ENCODE measurements at regions not wholly inside any gene's neighbourhood (a gene's known extent, or its start where the extent isn't known, plus 50 kb on each side); places are given as distances from the start of the nearest gene placed in this dataset.
"Not testable (repeated sequence)": the region's sequence is repeated elsewhere in the genome, so short reads cannot be mapped to it uniquely, and the experiment has no call there.

DNA sequence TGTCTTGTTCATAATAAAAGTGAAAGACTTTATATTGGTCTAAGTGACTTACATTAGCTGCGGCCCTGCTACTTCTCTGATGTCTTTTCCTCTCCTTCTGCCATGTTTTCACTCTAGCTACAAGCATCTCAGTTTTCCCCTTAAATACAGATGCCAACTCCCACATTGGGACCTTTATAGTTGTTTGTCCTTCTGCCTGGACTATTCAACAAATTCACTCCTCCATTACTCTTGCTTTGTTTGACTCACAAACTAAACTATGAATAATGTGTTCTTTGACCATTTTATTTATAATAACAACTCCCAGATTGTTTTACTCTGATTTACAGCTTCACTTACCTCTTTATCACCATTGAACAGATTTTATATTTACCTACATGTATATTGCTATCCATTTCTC lies 1369.9 kb downstream of the SI start:
- H3K27ac ChIP-seq, result 0 out of 2 replicates have a peak overlapping the region, but pooled peaks have one; percentile 11
- no peak for TF ChIP-seq CTCF (IDR thresholded peaks at IDR 0.05)
- TF ChIP-seq ZFX (IDR thresholded peaks at IDR 0.05; ENCODE audit: borderline replicate concordance), result no peak

DNA sequence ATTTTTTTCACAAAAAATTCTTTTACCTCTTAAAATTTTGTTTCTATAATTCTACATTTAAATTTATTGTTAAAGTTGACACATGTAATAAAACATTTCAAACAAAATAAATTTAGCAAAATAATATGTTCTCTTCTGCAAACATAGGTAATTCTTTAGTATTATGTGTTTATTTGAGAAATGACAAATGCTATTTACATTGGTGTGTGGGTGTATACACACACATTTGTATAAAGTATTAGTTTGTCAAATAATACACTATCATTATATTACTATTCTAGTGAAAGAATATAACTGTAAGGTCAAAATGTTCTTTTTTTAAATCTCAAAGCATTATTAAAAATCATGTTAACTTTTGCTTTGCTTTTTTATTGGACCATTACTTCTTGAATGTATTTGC lies 1370.6 kb downstream of the SI start:
- TF ChIP-seq CTCF (IDR thresholded peaks at IDR 0.05), result no peak
- TF ChIP-seq ZFX (IDR thresholded peaks at IDR 0.05; ENCODE audit: borderline replicate concordance), result no peak
- 0 out of 2 replicates have a peak overlapping the region, but pooled peaks have one; percentile 11 for H3K27ac ChIP-seq

GRCh38 chr3:163698221-163698620 lies 1380.1 kb downstream of the SI start:
- not testable (repeated sequence) for H3K27ac ChIP-seq

- TF ChIP-seq ZFX (IDR thresholded peaks at IDR 0.05; ENCODE audit: borderline replicate concordance) (no peak), CTCF (IDR thresholded peaks at IDR 0.05) (no peak)
- H3K27ac ChIP-seq, result no peak overlapping the region
These were observed 1385.8 kb downstream of the SI start for GRCh38 chr3:163692494-163692893.

GRCh38 chr3:163684651-163685050 lies 1393.6 kb downstream of the SI start:
- no peak for TF ChIP-seq CTCF (IDR thresholded peaks at IDR 0.05)
- no peak for TF ChIP-seq ZFX (IDR thresholded peaks at IDR 0.05; ENCODE audit: borderline replicate concordance)
- no peak overlapping the region for H3K27ac ChIP-seq

GRCh38 chr3:163672954-163673353 lies 1405.3 kb downstream of the SI start:
- no peak overlapping the region for H3K27ac ChIP-seq
- TF ChIP-seq CTCF (IDR thresholded peaks at IDR 0.05) (no peak), ZFX (IDR thresholded peaks at IDR 0.05; ENCODE audit: borderline replicate concordance) (no peak)

- no peak overlapping the region for H3K27ac ChIP-seq
- TF ChIP-seq ZFX (IDR thresholded peaks at IDR 0.05; ENCODE audit: borderline replicate concordance), result no peak
- no peak for TF ChIP-seq CTCF (IDR thresholded peaks at IDR 0.05)
These were observed 1407.1 kb downstream of the SI start for GRCh38 chr3:163671201-163671600.

DNA sequence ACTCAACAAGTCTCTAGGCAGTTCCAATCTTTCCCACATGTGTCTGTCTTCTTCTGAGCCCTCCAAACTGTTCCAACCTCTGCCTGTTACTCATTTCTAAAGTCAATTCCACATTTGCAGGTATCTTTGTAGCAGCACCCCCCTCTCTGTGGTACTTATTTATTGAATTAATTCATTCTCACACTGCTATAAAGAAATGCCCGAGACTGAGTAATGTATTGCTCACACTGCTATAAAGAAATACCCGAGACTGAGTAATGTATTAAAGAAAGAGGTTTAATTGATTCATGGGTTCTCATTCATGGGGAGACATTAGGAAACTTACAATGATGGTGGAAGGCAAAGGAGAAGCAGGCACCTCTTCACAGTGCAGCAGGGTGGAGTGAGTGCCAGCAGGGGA lies 1413.8 kb downstream of the SI start:
- no peak overlapping the region for H3K27ac ChIP-seq
- TF ChIP-seq ZFX (IDR thresholded peaks at IDR 0.05; ENCODE audit: borderline replicate concordance), result no peak
- TF ChIP-seq CTCF (IDR thresholded peaks at IDR 0.05), result no peak
